ENCODE measurements at regions not wholly inside any gene's neighbourhood (a gene's known extent, or its start where the extent isn't known, plus 50 kb on each side); places are given as distances from the start of the nearest gene placed in this dataset.

DNA sequence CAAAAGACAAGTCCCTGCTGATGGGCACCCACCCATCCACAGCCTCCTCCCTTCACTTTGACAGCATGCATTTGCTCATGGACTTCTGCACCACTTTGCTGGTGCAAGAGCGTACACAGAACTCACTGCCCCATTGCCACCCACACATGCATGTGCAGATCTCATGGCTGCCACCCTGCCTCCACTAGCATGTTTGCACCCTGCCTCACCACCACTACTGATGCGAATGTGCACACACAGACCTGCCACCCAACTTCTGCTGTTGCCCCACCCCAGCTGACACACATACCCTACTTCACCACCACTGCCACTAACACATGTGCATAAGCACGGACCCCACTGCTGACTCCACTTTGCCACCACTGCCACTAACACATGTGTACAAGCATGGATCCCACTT, 64.9 kb upstream of the EYS start (continued):
- TF ChIP-seq, protein P1, sequence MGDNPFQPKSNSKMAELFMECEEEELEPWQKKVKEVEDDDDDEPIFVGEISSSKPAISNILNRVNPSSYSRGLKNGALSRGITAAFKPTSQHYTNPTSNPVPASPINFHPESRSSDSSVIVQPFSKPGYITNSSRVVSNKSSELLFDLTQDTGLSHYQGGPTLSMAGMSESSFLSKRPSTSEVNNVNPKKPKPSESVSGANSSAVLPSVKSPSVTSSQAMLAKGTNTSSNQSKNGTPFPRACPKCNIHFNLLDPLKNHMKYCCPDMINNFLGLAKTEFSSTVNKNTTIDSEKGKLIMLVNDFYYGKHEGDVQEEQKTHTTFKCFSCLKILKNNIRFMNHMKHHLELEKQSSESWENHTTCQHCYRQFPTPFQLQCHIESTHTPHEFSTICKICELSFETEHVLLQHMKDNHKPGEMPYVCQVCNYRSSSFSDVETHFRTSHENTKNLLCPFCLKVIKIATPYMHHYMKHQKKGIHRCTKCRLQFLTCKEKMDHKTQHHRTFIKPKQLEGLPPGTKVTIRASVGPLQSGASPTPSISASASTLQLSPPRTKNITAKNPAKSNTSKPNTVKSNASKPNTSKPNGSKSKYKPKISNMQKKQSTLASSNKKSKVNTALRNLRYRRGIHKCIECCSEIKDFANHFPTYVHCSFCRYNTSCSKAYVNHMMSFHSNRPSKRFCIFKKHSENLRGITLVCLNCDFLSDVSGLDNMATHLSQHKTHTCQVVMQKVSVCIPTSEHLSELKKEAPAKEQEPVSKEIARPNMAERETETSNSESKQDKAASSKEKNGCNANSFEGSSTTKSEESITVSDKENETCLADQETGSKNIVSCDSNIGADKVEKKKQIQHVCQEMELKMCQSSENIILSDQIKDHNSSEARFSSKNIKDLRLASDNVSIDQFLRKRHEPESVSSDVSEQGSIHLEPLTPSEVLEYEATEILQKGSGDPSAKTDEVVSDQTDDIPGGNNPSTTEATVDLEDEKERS (tag by site-specific recombination; IDR thresholded peaks at IDR 0.05) = no peak
- TF ChIP-seq ZNF24 (tag by site-specific recombination; IDR thresholded peaks at IDR 0.05) (no peak), ZBTB17 (tag by site-specific recombination; IDR thresholded peaks at IDR 0.05) (no peak), ZNF223 (tag by site-specific recombination; IDR thresholded peaks at IDR 0.05) (no peak)

DNA sequence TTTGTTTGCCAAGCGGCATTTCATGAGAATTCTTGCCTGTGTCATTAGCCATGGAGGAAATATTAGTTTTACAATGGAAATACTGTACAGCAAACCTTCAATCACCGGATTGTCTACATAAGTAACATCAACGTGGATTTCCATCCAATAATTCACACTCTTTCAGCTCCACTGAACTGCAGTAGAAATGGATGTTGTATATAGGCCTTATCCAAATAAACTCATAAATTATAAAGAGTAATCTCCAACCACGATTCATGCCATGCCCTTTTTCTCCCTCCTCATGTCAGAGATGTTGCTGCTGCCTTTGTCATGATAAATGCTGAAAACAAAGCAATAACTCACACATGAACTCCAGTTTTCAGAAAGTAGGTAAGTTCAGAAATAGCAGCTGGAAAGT, 54.9 kb upstream of the EYS start:
- Histone ChIP-seq H3K36me3 (ENCODE audit: control insufficient read depth in 2 of 2, insufficient read depth in 1 of 2, low read length in 2 of 2) (no peaks in the 10 kb centered on the region), H3K4me1 (ENCODE audit: control insufficient read depth, insufficient read depth, low read length) (no peaks in the 10 kb centered on the region), H3K9me3 (ENCODE audit: control insufficient read depth, insufficient read depth, low read depth, low read length) (no peaks in the 10 kb centered on the region), H3K4me3 (ENCODE audit: low read depth, low read length) (no peak overlapping the region), H3K27ac (ENCODE audit: extremely low read depth, low read depth, low read length) (no peak overlapping the region)
- TF ChIP-seq, protein P2, sequence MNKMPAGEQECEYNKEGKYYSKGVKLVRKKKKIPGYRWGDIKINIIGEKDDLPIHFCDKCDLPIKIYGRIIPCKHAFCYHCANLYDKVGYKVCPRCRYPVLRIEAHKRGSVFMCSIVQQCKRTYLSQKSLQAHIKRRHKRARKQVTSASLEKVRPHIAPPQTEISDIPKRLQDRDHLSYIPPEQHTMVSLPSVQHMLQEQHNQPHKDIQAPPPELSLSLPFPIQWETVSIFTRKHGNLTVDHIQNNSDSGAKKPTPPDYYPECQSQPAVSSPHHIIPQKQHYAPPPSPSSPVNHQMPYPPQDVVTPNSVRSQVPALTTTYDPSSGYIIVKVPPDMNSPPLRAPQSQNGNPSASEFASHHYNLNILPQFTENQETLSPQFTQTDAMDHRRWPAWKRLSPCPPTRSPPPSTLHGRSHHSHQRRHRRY (tag by site-specific recombination; IDR thresholded peaks at IDR 0.05) = no peak
- TF ChIP-seq, protein P3, sequence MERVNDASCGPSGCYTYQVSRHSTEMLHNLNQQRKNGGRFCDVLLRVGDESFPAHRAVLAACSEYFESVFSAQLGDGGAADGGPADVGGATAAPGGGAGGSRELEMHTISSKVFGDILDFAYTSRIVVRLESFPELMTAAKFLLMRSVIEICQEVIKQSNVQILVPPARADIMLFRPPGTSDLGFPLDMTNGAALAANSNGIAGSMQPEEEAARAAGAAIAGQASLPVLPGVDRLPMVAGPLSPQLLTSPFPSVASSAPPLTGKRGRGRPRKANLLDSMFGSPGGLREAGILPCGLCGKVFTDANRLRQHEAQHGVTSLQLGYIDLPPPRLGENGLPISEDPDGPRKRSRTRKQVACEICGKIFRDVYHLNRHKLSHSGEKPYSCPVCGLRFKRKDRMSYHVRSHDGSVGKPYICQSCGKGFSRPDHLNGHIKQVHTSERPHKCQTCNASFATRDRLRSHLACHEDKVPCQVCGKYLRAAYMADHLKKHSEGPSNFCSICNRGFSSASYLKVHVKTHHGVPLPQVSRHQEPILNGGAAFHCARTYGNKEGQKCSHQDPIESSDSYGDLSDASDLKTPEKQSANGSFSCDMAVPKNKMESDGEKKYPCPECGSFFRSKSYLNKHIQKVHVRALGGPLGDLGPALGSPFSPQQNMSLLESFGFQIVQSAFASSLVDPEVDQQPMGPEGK (tag by site-specific recombination; IDR thresholded peaks at IDR 0.05) = no peak
- TF ChIP-seq, protein P4, sequence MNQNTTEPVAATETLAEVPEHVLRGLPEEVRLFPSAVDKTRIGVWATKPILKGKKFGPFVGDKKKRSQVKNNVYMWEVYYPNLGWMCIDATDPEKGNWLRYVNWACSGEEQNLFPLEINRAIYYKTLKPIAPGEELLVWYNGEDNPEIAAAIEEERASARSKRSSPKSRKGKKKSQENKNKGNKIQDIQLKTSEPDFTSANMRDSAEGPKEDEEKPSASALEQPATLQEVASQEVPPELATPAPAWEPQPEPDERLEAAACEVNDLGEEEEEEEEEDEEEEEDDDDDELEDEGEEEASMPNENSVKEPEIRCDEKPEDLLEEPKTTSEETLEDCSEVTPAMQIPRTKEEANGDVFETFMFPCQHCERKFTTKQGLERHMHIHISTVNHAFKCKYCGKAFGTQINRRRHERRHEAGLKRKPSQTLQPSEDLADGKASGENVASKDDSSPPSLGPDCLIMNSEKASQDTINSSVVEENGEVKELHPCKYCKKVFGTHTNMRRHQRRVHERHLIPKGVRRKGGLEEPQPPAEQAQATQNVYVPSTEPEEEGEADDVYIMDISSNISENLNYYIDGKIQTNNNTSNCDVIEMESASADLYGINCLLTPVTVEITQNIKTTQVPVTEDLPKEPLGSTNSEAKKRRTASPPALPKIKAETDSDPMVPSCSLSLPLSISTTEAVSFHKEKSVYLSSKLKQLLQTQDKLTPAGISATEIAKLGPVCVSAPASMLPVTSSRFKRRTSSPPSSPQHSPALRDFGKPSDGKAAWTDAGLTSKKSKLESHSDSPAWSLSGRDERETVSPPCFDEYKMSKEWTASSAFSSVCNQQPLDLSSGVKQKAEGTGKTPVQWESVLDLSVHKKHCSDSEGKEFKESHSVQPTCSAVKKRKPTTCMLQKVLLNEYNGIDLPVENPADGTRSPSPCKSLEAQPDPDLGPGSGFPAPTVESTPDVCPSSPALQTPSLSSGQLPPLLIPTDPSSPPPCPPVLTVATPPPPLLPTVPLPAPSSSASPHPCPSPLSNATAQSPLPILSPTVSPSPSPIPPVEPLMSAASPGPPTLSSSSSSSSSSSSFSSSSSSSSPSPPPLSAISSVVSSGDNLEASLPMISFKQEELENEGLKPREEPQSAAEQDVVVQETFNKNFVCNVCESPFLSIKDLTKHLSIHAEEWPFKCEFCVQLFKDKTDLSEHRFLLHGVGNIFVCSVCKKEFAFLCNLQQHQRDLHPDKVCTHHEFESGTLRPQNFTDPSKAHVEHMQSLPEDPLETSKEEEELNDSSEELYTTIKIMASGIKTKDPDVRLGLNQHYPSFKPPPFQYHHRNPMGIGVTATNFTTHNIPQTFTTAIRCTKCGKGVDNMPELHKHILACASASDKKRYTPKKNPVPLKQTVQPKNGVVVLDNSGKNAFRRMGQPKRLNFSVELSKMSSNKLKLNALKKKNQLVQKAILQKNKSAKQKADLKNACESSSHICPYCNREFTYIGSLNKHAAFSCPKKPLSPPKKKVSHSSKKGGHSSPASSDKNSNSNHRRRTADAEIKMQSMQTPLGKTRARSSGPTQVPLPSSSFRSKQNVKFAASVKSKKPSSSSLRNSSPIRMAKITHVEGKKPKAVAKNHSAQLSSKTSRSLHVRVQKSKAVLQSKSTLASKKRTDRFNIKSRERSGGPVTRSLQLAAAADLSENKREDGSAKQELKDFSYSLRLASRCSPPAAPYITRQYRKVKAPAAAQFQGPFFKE (tag by site-specific recombination; IDR thresholded peaks at IDR 0.05; ENCODE audit: borderline replicate concordance) = no peak
- no peak for TF ChIP-seq EGR2 (tag by site-specific recombination; IDR thresholded peaks at IDR 0.05; ENCODE audit: low read depth)
- TF ChIP-seq ZNF211 (tag by site-specific recombination; IDR thresholded peaks at IDR 0.05; ENCODE audit: low read depth) = no peak
- TF ChIP-seq ZNF501 (tag by site-specific recombination; IDR thresholded peaks at IDR 0.05) = no peak
- TF ChIP-seq ZNF366 (tag by site-specific recombination; conservative IDR thresholded peaks at IDR 0.05) = no peak
- no peak for TF ChIP-seq ZNF324 (tag by site-specific recombination; IDR thresholded peaks at IDR 0.05)
- no peak for TF ChIP-seq ZFP69B (tag by site-specific recombination; IDR thresholded peaks at IDR 0.05)
- no peak for TF ChIP-seq ZNF776 (tag by site-specific recombination; IDR thresholded peaks at IDR 0.05; ENCODE audit: borderline replicate concordance)
- no peak for TF ChIP-seq ZNF311 (tag by site-specific recombination; IDR thresholded peaks at IDR 0.05; ENCODE audit: borderline replicate concordance)
- no peak for TF ChIP-seq ZNF621 (tag by site-specific recombination; IDR thresholded peaks at IDR 0.05)
- TF ChIP-seq ZXDB (tag by site-specific recombination; IDR thresholded peaks at IDR 0.05) = no peak
- no peak for TF ChIP-seq BCL11A (tag by site-specific recombination; IDR thresholded peaks at IDR 0.05; ENCODE audit: low read depth)
- TF ChIP-seq ZNF391 (tag by site-specific recombination; IDR thresholded peaks at IDR 0.05; ENCODE audit: borderline replicate concordance, low read depth) = no peak
- TF ChIP-seq ZNF302 (tag by site-specific recombination; IDR thresholded peaks at IDR 0.05; ENCODE audit: low read depth) = no peak
- TF ChIP-seq ZNF426 (tag by site-specific recombination; IDR thresholded peaks at IDR 0.05) = no peak
- ChIA-PET CTCF (no interaction called here), POLR2A (no interaction called here)

Data from HEK293 (cell line).